Epithelial cell of esophagus (primary cell): ENCODE measurements at regions not wholly inside any gene's neighbourhood (a gene's known extent, or its start where the extent isn't known, plus 50 kb on each side); places are given as distances from the start of the nearest gene placed in this dataset.

Experiments
- DNase-seq: peaks from one replicate; pipeline ENCODE4 v3.0.0; 2010; ENCODE audit warnings: low read depth
- H3K4me3 ChIP-seq: 2 replicates; pipeline ENCODE4 v1.5.1; 2011; ENCODE audit warnings: mild to moderate bottlenecking, low read length, control low read depth
- CTCF ChIP-seq: IDR thresholded peaks from 2 replicates; pipeline ENCODE4 v1.5.1; 2011; ENCODE audit warnings: low read depth, mild to moderate bottlenecking, low read length, control low read depth, inconsistent platforms; ENCODE audit not compliant: insufficient read depth; ENCODE audit errors: missing control alignments

GRCh38 chr1:234546387-234546704 is 63.6 kb downstream of the IRF2BP2 start:
- no peak for DNase-seq
- TF ChIP-seq CTCF, result no peak
- no peak overlapping the region for H3K4me3 ChIP-seq

GRCh38 chr1:234545517-234546386 is 64.2 kb downstream of the IRF2BP2 start:
- TF ChIP-seq CTCF, result no peak
- H3K4me3 ChIP-seq, result no peak overlapping the region
- no peak for DNase-seq

GRCh38 chr1:234544087-234544579 is 65.2 kb upstream of the TARBP1 start:
- no peak for TF ChIP-seq CTCF
- no peak overlapping the region for H3K4me3 ChIP-seq
- peak; percentile 90 for DNase-seq

- no peak overlapping the region for H3K4me3 ChIP-seq
- DNase-seq, result no peak
- no peak for TF ChIP-seq CTCF
These were observed 64.6 kb upstream of the TARBP1 start for GRCh38 chr1:234543442-234544086.

- no peak for DNase-seq
- no peak for TF ChIP-seq CTCF
- no peak overlapping the region for H3K4me3 ChIP-seq
These were observed 63.4 kb upstream of the TARBP1 start for GRCh38 chr1:234542211-234542850.

GRCh38 chr1:234541286-234541975 is 62.5 kb upstream of the TARBP1 start:
- DNase-seq, result peak; percentile 95
- no peak overlapping the region for H3K4me3 ChIP-seq
- TF ChIP-seq CTCF, result no peak
